Neuronal stem cell (in vitro differentiated cells): ENCODE measurements at regions not wholly inside any gene's neighbourhood (a gene's known extent, or its start where the extent isn't known, plus 50 kb on each side); places are given as distances from the start of the nearest gene placed in this dataset.

Source experiments
- DNase-seq: peaks from one replicate; pipeline ENCODE4 v3.0.0-alpha.2; 2013; ENCODE audit warnings: low spot score
- H2AFZ ChIP-seq: one replicate; pipeline ENCODE4 v1.6.1; 2013; ENCODE audit warnings: mild to moderate bottlenecking, low read length, inconsistent platforms
- H2AK5ac ChIP-seq: 2 replicates; pipeline ENCODE4 v1.6.1; 2013; ENCODE audit warnings: low read depth, mild to moderate bottlenecking, inconsistent platforms, low read length, moderate library complexity, mixed read lengths
- H2BK120ac ChIP-seq: 2 replicates; pipeline ENCODE4 v1.6.1; 2013; ENCODE audit warnings: low read depth, mild to moderate bottlenecking, inconsistent platforms, low read length, moderate library complexity, mixed read lengths
- H2BK12ac ChIP-seq: one replicate; pipeline ENCODE4 v1.6.1; 2013; ENCODE audit warnings: low read length, inconsistent platforms
- H2BK15ac ChIP-seq: 2 replicates; pipeline ENCODE4 v1.6.1; 2013; ENCODE audit warnings: mild to moderate bottlenecking, low read length, inconsistent platforms, mixed read lengths
- H2BK5ac ChIP-seq: one replicate; pipeline ENCODE4 v1.6.1; 2013; ENCODE audit warnings: inconsistent platforms, mild to moderate bottlenecking, low read length, moderate library complexity
- H3K14ac ChIP-seq: one replicate; pipeline ENCODE4 v1.6.1; 2013; ENCODE audit warnings: low read length, inconsistent platforms
- H3K18ac ChIP-seq: 2 replicates; pipeline ENCODE4 v1.6.1; 2013; ENCODE audit warnings: low read length, inconsistent platforms
- H3K23ac ChIP-seq: 2 replicates; pipeline ENCODE4 v1.6.1; 2013; ENCODE audit warnings: low read depth, mild to moderate bottlenecking, mixed read lengths, low read length, inconsistent platforms; ENCODE audit not compliant: poor library complexity
- H3K27ac ChIP-seq: replicated peaks from 3 replicates; pipeline ENCODE4 v1.5.1; 2013; ENCODE audit warnings: low read length, inconsistent platforms
- H3K27me3 ChIP-seq, 3 experiments: 2 replicates each; pipeline ENCODE4 v1.6.1; 2013; ENCODE audit warnings: low read length in 3 of 3, mild to moderate bottlenecking in 2 of 3, inconsistent platforms in 1 of 3, low read depth in 1 of 3, mixed read lengths in 1 of 3, moderate library complexity in 1 of 3; ENCODE audit not compliant: control insufficient read depth in 3 of 3, insufficient read depth in 3 of 3
- H3K36me3 ChIP-seq, 2 donors: replicated peaks in 1 of 2; 2 replicates each; pipeline ENCODE4 v1.6.1; 2013; ENCODE audit warnings: low read length in 2 of 2; ENCODE audit not compliant: control insufficient read depth in 2 of 2, insufficient read depth in 2 of 2
- H3K4ac ChIP-seq: 2 replicates; pipeline ENCODE4 v1.6.1; 2013; ENCODE audit warnings: inconsistent platforms, mild to moderate bottlenecking, low read length, moderate library complexity
- H3K4me1 ChIP-seq, 2 donors: 1 replicate in 1 of 2; 2 replicates in 1 of 2; pipeline ENCODE4 v1.6.1; 2013; ENCODE audit warnings: low read length in 2 of 2, low read depth in 1 of 2; ENCODE audit not compliant: control insufficient read depth in 2 of 2, insufficient read depth in 1 of 2
- H3K4me2 ChIP-seq: one replicate; pipeline ENCODE4 v1.6.1; 2013; ENCODE audit warnings: mild to moderate bottlenecking, low read length, inconsistent platforms; ENCODE audit not compliant: insufficient read depth, poor library complexity, severe bottlenecking
- H3K4me3 ChIP-seq, 2 donors: 2 replicates each; pipeline ENCODE4 v1.5.1; 2013; ENCODE audit warnings: low read length in 2 of 2, mild to moderate bottlenecking in 2 of 2, inconsistent platforms in 1 of 2, moderate library complexity in 1 of 2
- H3K79me1 ChIP-seq: one replicate; pipeline ENCODE4 v1.6.1; 2013; ENCODE audit warnings: low read depth, mild to moderate bottlenecking, inconsistent platforms, low read length, moderate library complexity
- H3K9ac ChIP-seq: one replicate; pipeline ENCODE4 v1.6.1; 2013; ENCODE audit warnings: mild to moderate bottlenecking, low read depth, low read length, inconsistent platforms; ENCODE audit not compliant: poor library complexity
- H3K9me3 ChIP-seq, 2 donors: replicated peaks in 1 of 2; 2 replicates each; pipeline versions ENCODE3 to v1.6.1; 2013; ENCODE audit warnings: low read length in 2 of 2, mild to moderate bottlenecking in 2 of 2, inconsistent platforms in 1 of 2, low read depth in 1 of 2, mixed read lengths in 1 of 2, moderate library complexity in 1 of 2; ENCODE audit not compliant: control insufficient read depth in 2 of 2, insufficient read depth in 1 of 2
- H4K8ac ChIP-seq: one replicate; pipeline ENCODE4 v1.6.1; 2013; ENCODE audit warnings: low read depth, mild to moderate bottlenecking, inconsistent platforms, low read length, moderate library complexity
- H4K91ac ChIP-seq: one replicate; pipeline ENCODE4 v1.6.1; 2013; ENCODE audit warnings: low read length, low read depth, mild to moderate bottlenecking, inconsistent platforms; ENCODE audit not compliant: poor library complexity
- WGBS, 2 donors: extraction: QIAGEN DNeasy Blood & Tissue Kit; methylation state at CpG; one replicate each; pipeline ENCODE4 v1.1.7; 2013; ENCODE audit warnings: missing lambda C conversion rate in 2 of 2, mixed read lengths in 1 of 2; ENCODE audit not compliant: insufficient read length in 2 of 2, insufficient replicate concordance in 1 of 2; ENCODE audit errors: extremely low coverage in 2 of 2; 5-methylcytosine and 5-hydroxymethylcytosine counted together

GRCh38 chr5:159801303-159801702 lies 115.0 kb upstream of the ADRA1B start:
- H2BK15ac ChIP-seq = no peak overlapping the region
- no peak overlapping the region for H3K9ac ChIP-seq
- H3K4me1 ChIP-seq = peaks cover 0 to 4% of the 10 kb centered on the region in 2 donors
- H3K23ac ChIP-seq = no peak overlapping the region
- no peaks in the 10 kb centered on the region for H3K79me1 ChIP-seq
- DNase-seq = no peak
- no CpG with 5 or more reads among the region's 8 CpGs for WGBS, 2 donors
- H3K27me3 ChIP-seq = no peaks in the 10 kb centered on the region
- H3K18ac ChIP-seq = no peak overlapping the region
- no peak overlapping the region for H2BK12ac ChIP-seq
- no peak overlapping the region for H2BK5ac ChIP-seq
- H3K27ac ChIP-seq = no peak overlapping the region
- no peak overlapping the region for H2BK120ac ChIP-seq
- H3K4ac ChIP-seq = no peak overlapping the region
- no peak overlapping the region for H4K8ac ChIP-seq
- no peak overlapping the region for H4K91ac ChIP-seq
- H3K14ac ChIP-seq = no peak overlapping the region
- no peak overlapping the region for H2AK5ac ChIP-seq
- no peaks in the 10 kb centered on the region for H3K9me3 ChIP-seq
- H2AFZ ChIP-seq = no peak overlapping the region
- H3K36me3 ChIP-seq = no peaks in the 10 kb centered on the region
- H3K4me3 ChIP-seq = no peak overlapping the region
- no peak overlapping the region for H3K4me2 ChIP-seq

- H3K4me3 ChIP-seq = no peak overlapping the region
- DNase-seq = no peak
- no peak overlapping the region for H2BK5ac ChIP-seq
- no peak overlapping the region for H2BK15ac ChIP-seq
- H3K79me1 ChIP-seq = no peaks in the 10 kb centered on the region
- H3K18ac ChIP-seq = no peak overlapping the region
- no peak overlapping the region for H2AK5ac ChIP-seq
- H3K23ac ChIP-seq = no peak overlapping the region
- no peak overlapping the region for H3K14ac ChIP-seq
- H2AFZ ChIP-seq = no peak overlapping the region
- H3K27me3 ChIP-seq = no peaks in the 10 kb centered on the region
- no peak overlapping the region for H3K27ac ChIP-seq
- H2BK12ac ChIP-seq = no peak overlapping the region
- no peak overlapping the region for H2BK120ac ChIP-seq
- no peak overlapping the region for H3K4ac ChIP-seq
- no peak overlapping the region for H4K8ac ChIP-seq
- H4K91ac ChIP-seq = no peak overlapping the region
- H3K4me2 ChIP-seq = no peak overlapping the region
- no CpG with 5 or more reads among the region's 1 CpG for WGBS, 2 donors
- no peak overlapping the region for H3K9ac ChIP-seq
- peaks cover 0 to 4% of the 10 kb centered on the region in 2 donors for H3K4me1 ChIP-seq
- H3K9me3 ChIP-seq = no peaks in the 10 kb centered on the region
- H3K36me3 ChIP-seq = no peaks in the 10 kb centered on the region
Observed at GRCh38 chr5:159802661-159803060, 113.6 kb upstream of the ADRA1B start.

- Histone ChIP-seq H3K4me1 (peaks cover 0 to 4% of the 10 kb centered on the region in 2 donors), H4K91ac (no peak overlapping the region), H2BK5ac (no peak overlapping the region), H3K4me2 (no peak overlapping the region), H3K4me3 (no peak overlapping the region), H2BK15ac (no peak overlapping the region), H3K79me1 (no peaks in the 10 kb centered on the region), H2AK5ac (no peak overlapping the region), H4K8ac (no peak overlapping the region), H2AFZ (no peak overlapping the region), H3K27ac (no peak overlapping the region), H3K27me3 (no peaks in the 10 kb centered on the region), H3K14ac (no peak overlapping the region), H3K9ac (no peak overlapping the region), H3K18ac (no peak overlapping the region), H3K4ac (no peak overlapping the region), H2BK120ac (no peak overlapping the region), H3K9me3 (no peaks in the 10 kb centered on the region), H2BK12ac (no peak overlapping the region), H3K36me3 (no peaks in the 10 kb centered on the region), H3K23ac (no peak overlapping the region)
- WGBS, 2 donors = no CpG with 5 or more reads among the region's 1 CpG
- no peak for DNase-seq
Observed at GRCh38 chr5:159804121-159804520, 112.2 kb upstream of the ADRA1B start.

- Histone ChIP-seq H4K8ac (no peak overlapping the region), H3K14ac (no peak overlapping the region), H3K79me1 (no peaks in the 10 kb centered on the region), H3K27me3 (no peaks in the 10 kb centered on the region), H3K4me2 (no peak overlapping the region), H3K9me3 (no peaks in the 10 kb centered on the region), H2BK120ac (no peak overlapping the region), H2AFZ (no peak overlapping the region), H3K18ac (no peak overlapping the region), H2BK15ac (no peak overlapping the region), H4K91ac (no peak overlapping the region), H3K4ac (no peak overlapping the region), H2AK5ac (no peak overlapping the region), H2BK5ac (no peak overlapping the region), H3K27ac (no peak overlapping the region), H3K36me3 (no peaks in the 10 kb centered on the region), H2BK12ac (no peak overlapping the region), H3K9ac (no peak overlapping the region), H3K4me1 (peaks cover 0 to 2% of the 10 kb centered on the region in 2 donors), H3K4me3 (no peak overlapping the region), H3K23ac (no peak overlapping the region)
- DNase-seq = no peak
- no CpG with 5 or more reads among the region's 2 CpGs for WGBS, 2 donors
Observed at GRCh38 chr5:159805021-159805420, 111.3 kb upstream of the ADRA1B start.
